Brain microvascular endothelial cell (primary cell): ENCODE measurements at regions not wholly inside any gene's neighbourhood (a gene's known extent, or its start where the extent isn't known, plus 50 kb on each side); places are given as distances from the start of the nearest gene placed in this dataset.

ENCODE experiments used
- DNase-seq: peaks from one replicate; pipeline ENCODE4 v3.0.0-alpha.2; 2020
- H3K27ac ChIP-seq: fragments of 250-450 bp; sonication (Bioruptor Pico); 2 replicates; pipeline ENCODE4 v1.5.1; 2020; ENCODE audit warnings: mild to moderate bottlenecking, moderate library complexity
- H3K27me3 ChIP-seq: fragments of 250-450 bp; sonication (Bioruptor Pico); replicated peaks from 2 replicates; pipeline ENCODE4 v1.5.1; 2020; ENCODE audit warnings: mild to moderate bottlenecking
- H3K36me3 ChIP-seq: fragments of 250-450 bp; sonication (Bioruptor Pico); replicated peaks from 2 replicates; pipeline ENCODE4 v1.5.1; 2020; ENCODE audit warnings: mild to moderate bottlenecking
- H3K4me3 ChIP-seq: 2 replicates; pipeline ENCODE4 v1.5.1; 2011; ENCODE audit warnings: low read depth, mild to moderate bottlenecking, control low read depth, low read length, moderate library complexity
- in situ Hi-C: cut with HindIII; loops from 2 replicates; pipeline ENCODE4 v1.10.0; 2017; ENCODE audit warnings: low sequenced_read_pairs, low pct_ligation_motif_present
- TF ChIP-seq, protein P1 (sequence below): IDR thresholded peaks from 2 replicates; pipeline ENCODE4 v1.5.1; 2011; ENCODE audit warnings: low read depth, mild to moderate bottlenecking, moderate library complexity, low read length, control low read depth, inconsistent platforms; ENCODE audit errors: missing control alignments

DNA sequence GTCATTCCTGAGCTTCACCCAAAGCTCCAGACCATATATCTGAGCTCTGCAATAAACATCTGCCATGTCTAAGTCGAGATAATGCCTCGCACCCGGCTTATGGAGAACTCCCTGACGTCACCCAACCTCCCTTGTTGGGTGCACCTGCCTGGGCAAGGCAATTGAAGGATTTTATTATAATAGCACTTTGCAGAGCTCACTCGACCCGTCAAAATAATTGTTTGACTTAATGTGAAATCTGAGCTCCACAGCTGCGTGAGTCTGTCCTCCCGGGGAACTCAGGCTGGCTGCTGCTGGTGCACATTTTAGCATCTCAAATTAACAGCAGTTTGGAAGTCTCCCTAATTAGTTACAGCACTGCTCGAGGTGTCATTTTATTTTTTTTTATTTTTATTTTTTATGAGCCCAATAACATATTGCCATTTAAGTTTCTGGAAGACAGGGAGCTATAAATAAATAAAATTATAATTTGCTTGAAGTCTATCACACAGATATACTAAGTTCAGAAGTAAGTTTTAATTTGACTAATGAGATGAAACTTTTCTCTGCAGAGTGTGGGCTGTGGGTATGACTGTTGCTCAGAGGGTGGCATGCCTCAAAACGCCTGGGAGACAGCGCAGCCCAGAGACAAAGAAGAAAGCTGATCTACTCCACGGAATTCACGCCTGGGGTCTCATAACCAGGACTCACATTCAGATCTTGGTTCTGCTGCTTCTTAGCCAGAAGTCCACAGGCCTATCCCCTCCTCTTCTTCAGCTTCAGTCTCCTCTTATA lies 401.4 kb upstream of the C16orf82 start:
- TF ChIP-seq, protein P1, sequence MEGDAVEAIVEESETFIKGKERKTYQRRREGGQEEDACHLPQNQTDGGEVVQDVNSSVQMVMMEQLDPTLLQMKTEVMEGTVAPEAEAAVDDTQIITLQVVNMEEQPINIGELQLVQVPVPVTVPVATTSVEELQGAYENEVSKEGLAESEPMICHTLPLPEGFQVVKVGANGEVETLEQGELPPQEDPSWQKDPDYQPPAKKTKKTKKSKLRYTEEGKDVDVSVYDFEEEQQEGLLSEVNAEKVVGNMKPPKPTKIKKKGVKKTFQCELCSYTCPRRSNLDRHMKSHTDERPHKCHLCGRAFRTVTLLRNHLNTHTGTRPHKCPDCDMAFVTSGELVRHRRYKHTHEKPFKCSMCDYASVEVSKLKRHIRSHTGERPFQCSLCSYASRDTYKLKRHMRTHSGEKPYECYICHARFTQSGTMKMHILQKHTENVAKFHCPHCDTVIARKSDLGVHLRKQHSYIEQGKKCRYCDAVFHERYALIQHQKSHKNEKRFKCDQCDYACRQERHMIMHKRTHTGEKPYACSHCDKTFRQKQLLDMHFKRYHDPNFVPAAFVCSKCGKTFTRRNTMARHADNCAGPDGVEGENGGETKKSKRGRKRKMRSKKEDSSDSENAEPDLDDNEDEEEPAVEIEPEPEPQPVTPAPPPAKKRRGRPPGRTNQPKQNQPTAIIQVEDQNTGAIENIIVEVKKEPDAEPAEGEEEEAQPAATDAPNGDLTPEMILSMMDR: no peak
- no peak for DNase-seq
- Histone ChIP-seq H3K27me3 (no peaks in the 10 kb centered on the region), H3K27ac (no peak overlapping the region), H3K36me3 (no peaks in the 10 kb centered on the region), H3K4me3 (no peak overlapping the region)
- in situ Hi-C loops: no loop called here

DNA sequence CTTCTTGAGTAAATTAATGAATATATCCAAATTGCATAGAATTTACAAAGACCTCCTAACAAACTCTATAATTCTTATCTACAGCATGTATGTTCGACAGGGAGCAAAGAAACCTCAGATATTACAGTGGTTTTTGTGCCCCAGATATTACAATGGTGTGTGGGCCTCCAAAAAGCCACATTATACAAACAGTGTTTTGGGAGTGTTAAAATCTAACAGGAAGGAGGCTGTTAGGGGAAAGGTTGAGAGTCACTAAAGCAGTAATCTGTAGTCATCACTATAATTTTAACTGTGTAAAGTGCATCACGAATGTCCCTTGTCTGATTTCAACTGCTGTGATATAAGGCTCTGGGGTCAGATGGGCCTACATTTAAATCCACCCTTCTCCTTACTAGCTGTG lies 400.2 kb upstream of the C16orf82 start:
- no peaks in the 10 kb centered on the region for H3K27me3 ChIP-seq
- no peaks in the 10 kb centered on the region for H3K36me3 ChIP-seq
- no peak for DNase-seq
- in situ Hi-C loops: no loop called here
- H3K4me3 ChIP-seq: no peak overlapping the region
- H3K27ac ChIP-seq: no peak overlapping the region
- TF ChIP-seq, protein P1: no peak

DNA sequence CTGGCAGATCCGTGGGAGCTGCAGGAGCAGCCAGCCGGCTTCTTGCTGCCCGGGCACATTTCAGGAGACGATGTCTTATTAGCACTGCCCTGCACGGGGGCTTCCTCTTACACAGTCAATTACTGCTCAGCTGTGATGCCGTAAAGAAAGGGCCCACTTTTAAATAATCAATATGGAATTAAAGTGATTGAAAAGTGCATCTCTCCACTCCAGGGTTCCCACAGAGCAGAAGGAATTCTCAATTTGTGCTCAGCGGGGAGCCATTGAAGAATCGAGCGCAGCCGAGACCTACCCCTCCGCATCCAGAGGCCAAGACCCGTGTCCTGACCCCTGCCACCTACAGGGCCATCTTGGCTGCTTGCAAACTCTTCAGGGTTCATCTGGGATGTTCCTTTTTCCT lies 399.4 kb upstream of the C16orf82 start:
- no peak overlapping the region for H3K4me3 ChIP-seq
- DNase-seq: no peak
- TF ChIP-seq, protein P1: no peak
- H3K27me3 ChIP-seq: no peaks in the 10 kb centered on the region
- in situ Hi-C loops: no loop called here
- no peak overlapping the region for H3K27ac ChIP-seq
- no peaks in the 10 kb centered on the region for H3K36me3 ChIP-seq

DNA sequence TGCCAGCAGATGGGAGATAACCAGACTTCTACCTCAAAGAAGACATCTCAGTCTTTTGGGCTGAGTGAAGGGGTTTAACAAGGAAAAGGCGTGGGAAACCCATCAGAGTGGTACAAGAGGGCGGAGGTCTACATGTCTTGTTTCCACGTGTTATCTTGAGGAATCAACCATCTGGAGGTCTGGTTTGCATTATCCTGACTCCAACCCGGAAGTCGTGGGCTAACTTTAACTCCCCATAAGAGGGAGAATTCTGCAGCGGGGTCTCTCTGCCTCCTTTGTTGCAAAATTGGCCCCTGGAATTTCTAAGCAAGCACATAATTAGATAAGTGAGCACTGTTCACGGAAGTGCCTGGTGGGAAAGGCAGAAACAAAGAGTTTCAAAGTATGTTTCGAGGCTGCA lies 398.7 kb upstream of the C16orf82 start:
- H3K36me3 ChIP-seq: no peaks in the 10 kb centered on the region
- no peak overlapping the region for H3K27ac ChIP-seq
- no peak overlapping the region for H3K4me3 ChIP-seq
- DNase-seq: no peak
- in situ Hi-C loops: no loop called here
- H3K27me3 ChIP-seq: no peaks in the 10 kb centered on the region
- TF ChIP-seq, protein P1: no peak

DNA sequence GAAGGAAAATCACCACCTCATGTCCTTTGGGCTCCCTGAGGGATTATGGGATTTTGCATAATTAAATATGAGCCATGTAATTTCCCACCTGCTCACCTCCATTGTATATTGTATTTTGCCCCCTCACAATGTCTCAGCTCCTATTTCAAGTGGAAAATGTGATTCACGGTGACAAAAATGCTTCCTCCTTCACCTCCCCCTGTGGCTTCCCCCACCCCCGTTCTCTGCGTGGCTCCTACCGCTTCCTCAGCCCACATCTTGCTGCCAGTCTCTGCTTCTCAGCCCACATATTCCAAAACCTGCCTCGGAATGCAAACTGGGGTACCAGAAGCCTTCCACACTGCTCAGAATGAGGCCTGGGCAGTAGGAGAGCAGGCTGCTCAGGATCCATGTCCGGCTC lies 394.5 kb upstream of the C16orf82 start:
- DNase-seq: no peak
- no peaks in the 10 kb centered on the region for H3K36me3 ChIP-seq
- in situ Hi-C loops: no loop called here
- H3K27me3 ChIP-seq: no peaks in the 10 kb centered on the region
- TF ChIP-seq, protein P1: no peak
- H3K27ac ChIP-seq: no peak overlapping the region
- no peak overlapping the region for H3K4me3 ChIP-seq

DNA sequence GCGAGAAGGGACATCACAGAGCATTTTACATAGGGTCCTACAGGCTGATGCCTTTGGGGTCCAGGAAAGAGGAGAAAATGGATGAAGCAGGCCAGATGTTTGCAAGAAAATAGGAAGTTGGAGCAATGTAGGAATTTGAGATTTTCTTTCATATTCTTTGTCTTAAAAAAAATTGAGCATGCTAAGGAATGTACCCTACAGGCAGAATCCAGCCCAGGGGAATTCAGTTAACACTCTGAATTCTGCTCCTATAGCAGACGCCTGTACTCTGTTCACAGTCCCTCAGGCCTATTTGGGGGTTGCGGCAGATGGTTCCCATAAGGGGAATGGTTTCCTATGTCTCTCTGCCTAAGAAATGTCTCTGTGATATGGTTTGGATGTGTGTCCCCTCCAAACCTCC lies 393.7 kb upstream of the C16orf82 start:
- Histone ChIP-seq H3K27ac (no peak overlapping the region), H3K36me3 (no peaks in the 10 kb centered on the region), H3K27me3 (no peaks in the 10 kb centered on the region), H3K4me3 (no peak overlapping the region)
- in situ Hi-C loops: no loop called here
- DNase-seq: no peak
- TF ChIP-seq, protein P1: no peak
